Liver (tissue), 8 donors: ENCODE measurements at regions not wholly inside any gene's neighbourhood (a gene's known extent, or its start where the extent isn't known, plus 50 kb on each side); places are given as distances from the start of the nearest gene placed in this dataset.

Experiments
- DNase-seq: peaks from one replicate; pipeline ENCODE4 v3.0.0-alpha.2; 2017; ENCODE audit warnings: low spot score
- H3K27ac ChIP-seq, 2 donors: one replicate each; pipeline ENCODE4 v1.7.0; 2013; ENCODE audit warnings: inconsistent platforms in 2 of 2, low read length in 2 of 2, control low read depth in 1 of 2, low read depth in 1 of 2, mild to moderate bottlenecking in 1 of 2
- H3K27me3 ChIP-seq, 4 donors: one replicate each; pipeline versions ENCODE4 v1.6.1 to v1.7.0; 2013; ENCODE audit warnings: low read length in 3 of 4, inconsistent platforms in 1 of 4, mild to moderate bottlenecking in 1 of 4, moderate library complexity in 1 of 4; ENCODE audit not compliant: control insufficient read depth in 4 of 4, insufficient read depth in 4 of 4
- H3K36me3 ChIP-seq, 4 donors: one replicate each; pipeline versions ENCODE4 v1.6.1 to v1.7.0; 2013; ENCODE audit warnings: low read length in 3 of 4, mild to moderate bottlenecking in 3 of 4, low read depth in 1 of 4, moderate library complexity in 1 of 4; ENCODE audit not compliant: control insufficient read depth in 4 of 4, insufficient read depth in 3 of 4
- H3K4me1 ChIP-seq, 4 donors: one replicate each; pipeline versions ENCODE4 v1.6.1 to v1.7.0; 2013; ENCODE audit warnings: low read length in 3 of 4, mild to moderate bottlenecking in 3 of 4, moderate library complexity in 1 of 4; ENCODE audit not compliant: control insufficient read depth in 4 of 4, insufficient read depth in 4 of 4
- H3K4me3 ChIP-seq, 3 donors: one replicate each; pipeline versions ENCODE4 v1.6.1 to v1.7.0; 2013; ENCODE audit warnings: low read length in 3 of 3, control low read depth in 1 of 3, low read depth in 1 of 3, mild to moderate bottlenecking in 1 of 3
- H3K9ac ChIP-seq, 2 donors: one replicate each; pipeline ENCODE4 v1.7.0; 2013; ENCODE audit warnings: low read length in 2 of 2, mild to moderate bottlenecking in 2 of 2, moderate library complexity in 2 of 2, control low read depth in 1 of 2, low read depth in 1 of 2
- H3K9me3 ChIP-seq, 4 donors: one replicate each; pipeline versions ENCODE4 v1.6.1 to v1.7.0; 2013; ENCODE audit warnings: low read length in 3 of 4; ENCODE audit not compliant: control insufficient read depth in 4 of 4
- ATF3 ChIP-seq: IDR thresholded peaks from 2 replicates; pipeline ENCODE4 v1.6.1; 2016; ENCODE audit warnings: antibody characterized with exemption
- CTCF ChIP-seq: fragments of 150-350 bp; IDR thresholded peaks from 2 replicates; pipeline ENCODE4 v1.5.1; 2017; ENCODE audit warnings: improper control_type of control experiment, low read depth, low read length; ENCODE audit not compliant: missing input control
- EGR1 ChIP-seq, 2 donors: IDR thresholded peaks; 2 replicates each; pipeline ENCODE4 v1.6.1; 2016 to 2018; ENCODE audit warnings: antibody characterized with exemption in 2 of 2, low read depth in 2 of 2
- FOXA1 ChIP-seq: IDR thresholded peaks from 2 replicates; pipeline ENCODE4 v1.6.1; 2016; ENCODE audit warnings: antibody characterized with exemption
- FOXA2 ChIP-seq: IDR thresholded peaks from 2 replicates; pipeline ENCODE4 v1.6.1; 2016; ENCODE audit warnings: antibody characterized with exemption
- GABPA ChIP-seq, 2 donors: IDR thresholded peaks in 1 of 2; conservative IDR thresholded peaks in 1 of 2; 2 replicates each; pipeline ENCODE4 v1.6.1; 2016; ENCODE audit warnings: antibody characterized with exemption in 2 of 2, mild to moderate bottlenecking in 1 of 2, moderate library complexity in 1 of 2
- HNF4A ChIP-seq, 2 donors: conservative IDR thresholded peaks; 2 replicates each; pipeline ENCODE4 v1.6.1; 2016; ENCODE audit warnings: antibody characterized with exemption in 2 of 2, mild to moderate bottlenecking in 2 of 2
- HNF4G ChIP-seq: IDR thresholded peaks from 2 replicates; pipeline ENCODE4 v1.6.1; 2016; ENCODE audit warnings: antibody characterized with exemption
- JUND ChIP-seq, 2 donors: IDR thresholded peaks; 2 replicates each; pipeline ENCODE4 v1.6.1; 2016; ENCODE audit warnings: antibody characterized with exemption in 2 of 2
- MAX ChIP-seq: IDR thresholded peaks from 2 replicates; pipeline ENCODE4 v1.6.1; 2016; ENCODE audit warnings: antibody characterized with exemption
- NR2F2 ChIP-seq: IDR thresholded peaks from 2 replicates; pipeline ENCODE4 v1.6.1; 2016; ENCODE audit warnings: antibody characterized with exemption
- REST ChIP-seq: IDR thresholded peaks from 2 replicates; pipeline ENCODE4 v1.6.1; 2016; ENCODE audit warnings: antibody characterized with exemption, mild to moderate bottlenecking
- RXRA ChIP-seq, 2 donors: IDR thresholded peaks; 2 replicates each; pipeline ENCODE4 v1.6.1; 2017 to 2018; ENCODE audit warnings: antibody characterized with exemption in 2 of 2, mild to moderate bottlenecking in 1 of 2
- SP1 ChIP-seq: IDR thresholded peaks from 2 replicates; pipeline ENCODE4 v1.6.1; 2018; ENCODE audit warnings: antibody characterized with exemption, mild to moderate bottlenecking
- TAF1 ChIP-seq: conservative IDR thresholded peaks from 2 replicates; pipeline ENCODE4 v1.6.1; 2016; ENCODE audit warnings: antibody characterized with exemption, mild to moderate bottlenecking
- YY1 ChIP-seq: IDR thresholded peaks from 2 replicates; pipeline ENCODE4 v1.6.1; 2016; ENCODE audit warnings: antibody characterized with exemption, mild to moderate bottlenecking
- ZBTB33 ChIP-seq: IDR thresholded peaks from 2 replicates; pipeline ENCODE4 v1.6.1; 2016; ENCODE audit warnings: antibody characterized with exemption
- WGBS: extraction: QIAGEN DNeasy Blood & Tissue Kit; methylation state at CpG from one replicate; pipeline ENCODE4 v1.1.7; 2013; 5-methylcytosine and 5-hydroxymethylcytosine counted together
- donor health status: healthy.
- donor health status: healthy.
- donor health status: healthy.
- donor health status: healthy.
- donor health status: healthy.

GRCh38 chrX:152079768-152080167 is 58.6 kb downstream of the MAGEA10 start:
- H3K36me3 ChIP-seq = no peaks in the 10 kb centered on the region
- no peak overlapping the region for H3K27ac ChIP-seq
- H3K4me1 ChIP-seq = no peaks in the 10 kb centered on the region
- TF ChIP-seq ZBTB33 (no peak), ATF3 (no peak), HNF4A (conservative IDR thresholded peaks at IDR 0.05) (no peak), YY1 (no peak), CTCF (no peak), TAF1 (no peak), FOXA2 (no peak), SP1 (no peak), EGR1 (IDR thresholded peaks at IDR 0.05; ENCODE audit: low read depth in 2 of 2) (no peak), RXRA (IDR thresholded peaks at IDR 0.05) (no peak), REST (no peak), MAX (no peak), FOXA1 (no peak)
- no peak overlapping the region for H3K4me3 ChIP-seq
- no peaks in the 10 kb centered on the region for H3K9me3 ChIP-seq
- DNase-seq = no peak
- no peaks in the 10 kb centered on the region for H3K27me3 ChIP-seq
- no peak overlapping the region for H3K9ac ChIP-seq

- TF ChIP-seq EGR1 (IDR thresholded peaks at IDR 0.05; ENCODE audit: low read depth in 2 of 2) (no peak), JUND (IDR thresholded peaks at IDR 0.05) (no peak), REST (no peak), MAX (no peak), HNF4G (no peak), GABPA (IDR thresholded peaks at IDR 0.05 in 1 of 2, conservative IDR thresholded peaks at IDR 0.05 in 1 of 2) (no peak), NR2F2 (no peak), HNF4A (conservative IDR thresholded peaks at IDR 0.05) (no peak), ZBTB33 (no peak), FOXA1 (no peak), TAF1 (no peak)
- Histone ChIP-seq H3K9ac (no peak overlapping the region), H3K36me3 (no peaks in the 10 kb centered on the region), H3K4me1 (no peaks in the 10 kb centered on the region), H3K27me3 (no peaks in the 10 kb centered on the region), H3K9me3 (no peaks in the 10 kb centered on the region), H3K27ac (no peak overlapping the region), H3K4me3 (no peak overlapping the region)
- DNase-seq = no peak
- WGBS = 84% methylated on average over 1 of the region's 1 CpG
These were observed 64.2 kb downstream of the MAGEA10 start for GRCh38 chrX:152074163-152074562.
